SK-N-SH (cell line): ENCODE measurements at regions not wholly inside any gene's neighbourhood (a gene's known extent, or its start where the extent isn't known, plus 50 kb on each side); places are given as distances from the start of the nearest gene placed in this dataset.

Experiments used
- CTCF ChIA-PET: fragments of 300-600, 350-600 bp; formaldehyde crosslinking; extraction: SDS; loops from one replicate; lab custom pipeline; 2021; lab: Yijun Ruan, JAX
- POLR2A ChIA-PET: fragments of 350-600 bp; sonication (Branson Sonifier 250); formaldehyde crosslinking; extraction: SDS; loops from one replicate; lab custom pipeline; 2020; ENCODE audit warnings: antibody characterized with exemption, inconsistent platforms; lab: Yijun Ruan, JAX
- DNase-seq: peaks from one replicate; pipeline ENCODE4 v3.0.0; 2012
- H2AFZ ChIP-seq: fragments of 200-600 bp; sonication (generic); 2 replicates; pipeline ENCODE4 v1.8.1; 2016; ENCODE audit warnings: antibody characterized with exemption, mild to moderate bottlenecking, low read depth
- H3F3A ChIP-seq: fragments of 200-600 bp; sonication (generic); replicated peaks from 2 replicates; pipeline ENCODE3; 2016; ENCODE audit warnings: antibody characterized with exemption, mild to moderate bottlenecking; ENCODE audit not compliant: insufficient read depth
- H3K27ac ChIP-seq, 2 experiments: fragments of 200-500 bp in 1 of 2; fragments of 200-600 bp in 1 of 2; sonication (Bioruptor generic) in 1 of 2; sonication (generic), shearing (Covaris generic) in 1 of 2; 2 replicates each; pipeline versions ENCODE4 v1.5.1 to v1.6.1; 2014 to 2016; ENCODE audit warnings: low read depth in 2 of 2, inconsistent platforms in 1 of 2, low read length in 1 of 2, mild to moderate bottlenecking in 1 of 2, mixed read lengths in 1 of 2
- H3K27me3 ChIP-seq: fragments of 200-600 bp; sonication (generic), shearing (Covaris generic); 2 replicates; pipeline ENCODE4 v1.6.1; 2016; ENCODE audit warnings: mixed run types; ENCODE audit not compliant: insufficient read depth
- H3K36me3 ChIP-seq, 2 experiments: fragments of 200-500 bp in 1 of 2; fragments of 200-600 bp in 1 of 2; sonication (Bioruptor generic) in 1 of 2; sonication (generic) in 1 of 2; replicated peaks in 1 of 2; 2 replicates each; pipeline versions ENCODE3 to v1.5.1; 2014 to 2016; ENCODE audit warnings: low read length in 1 of 2, mild to moderate bottlenecking in 1 of 2; ENCODE audit not compliant: insufficient read depth in 2 of 2, control insufficient read depth in 1 of 2
- H3K4me1 ChIP-seq, 2 experiments: fragments of 200-500 bp in 1 of 2; fragments of 200-600 bp in 1 of 2; sonication (Bioruptor generic) in 1 of 2; sonication (generic), shearing (Covaris generic) in 1 of 2; 2 replicates each; pipeline versions ENCODE4 v1.5.1 to v1.6.1; 2014 to 2016; ENCODE audit warnings: low read depth in 1 of 2, low read length in 1 of 2, mixed run types in 1 of 2; ENCODE audit not compliant: insufficient read depth in 2 of 2, control insufficient read depth in 1 of 2
- H3K4me2 ChIP-seq: fragments of 200-600 bp; sonication (generic), shearing (Covaris generic); 2 replicates; pipeline ENCODE4 v1.6.1; 2017; ENCODE audit warnings: mixed run types
- H3K4me3 ChIP-seq, 2 experiments: fragments of 200-500 bp in 1 of 2; fragments of 200-600 bp in 1 of 2; sonication (Bioruptor generic) in 1 of 2; sonication (generic), shearing (Covaris generic) in 1 of 2; 2 replicates each; pipeline versions ENCODE4 v1.5.1 to v1.8.1; 2014 to 2016; ENCODE audit warnings: low read depth in 2 of 2, inconsistent platforms in 1 of 2, low read length in 1 of 2, mild to moderate bottlenecking in 1 of 2, mixed read lengths in 1 of 2, moderate library complexity in 1 of 2
- H3K79me2 ChIP-seq: fragments of 200-600 bp; sonication (generic); 2 replicates; pipeline ENCODE4 v1.8.1; 2017; ENCODE audit warnings: mild to moderate bottlenecking; ENCODE audit not compliant: insufficient read depth
- H3K9ac ChIP-seq: fragments of 200-600 bp; sonication (generic); 2 replicates; pipeline ENCODE4 v1.6.1; 2017; ENCODE audit warnings: mixed run types
- H3K9me2 ChIP-seq: fragments of 200-600 bp; sonication (generic); 2 replicates; pipeline ENCODE4 v1.6.1; 2017; ENCODE audit warnings: mixed run types
- H3K9me3 ChIP-seq: fragments of 200-600 bp; sonication (generic); 2 replicates; pipeline ENCODE4 v1.6.1; 2017; ENCODE audit warnings: mixed run types, mild to moderate bottlenecking, moderate library complexity
- H4K20me1 ChIP-seq: fragments of 200-600 bp; sonication (generic); 2 replicates; pipeline ENCODE4 v1.6.1; 2017; ENCODE audit warnings: mild to moderate bottlenecking, mixed run types; ENCODE audit not compliant: insufficient read depth
- CHD2 ChIP-seq: fragments of 150-350 bp; IDR thresholded peaks from 2 replicates; pipeline ENCODE4 v1.6.1; 2018; ENCODE audit warnings: low read length; ENCODE audit not compliant: partially characterized antibody
- EP300 ChIP-seq, 2 experiments: IDR thresholded peaks; 2 replicates each; pipeline versions ENCODE4 v1.4.0 to v1.6.1; 2012; ENCODE audit warnings: borderline replicate concordance in 1 of 2, low read depth in 1 of 2, low read length in 1 of 2
- EZH2phosphoT487 ChIP-seq: fragments of 200-600 bp; sonication (generic); IDR thresholded peaks from 2 replicates; pipeline ENCODE4 v1.6.1; 2017; ENCODE audit warnings: low read depth, mixed run types, mild to moderate bottlenecking, antibody characterized with exemption, moderate library complexity, borderline replicate concordance
- GATA2 ChIP-seq: sonication (generic); formaldehyde crosslinking; IDR thresholded peaks from 2 replicates; pipeline ENCODE4 v1.5.0; 2020; ENCODE audit warnings: mild to moderate bottlenecking, missing genetic modification reagents
- IRF3 ChIP-seq: fragments of 150-350 bp; IDR thresholded peaks from 2 replicates; pipeline ENCODE4 v1.6.1; 2016; ENCODE audit warnings: mild to moderate bottlenecking, low read depth, low read length
- MAX ChIP-seq: IDR thresholded peaks from 2 replicates; pipeline ENCODE4 v1.4.0; 2012; ENCODE audit warnings: low read depth
- MEF2A ChIP-seq: IDR thresholded peaks from 2 replicates; pipeline ENCODE4 v1.4.0; 2012; ENCODE audit warnings: low read depth, borderline replicate concordance
- NRF1 ChIP-seq: IDR thresholded peaks from 2 replicates; pipeline ENCODE4 v1.6.1; 2012; ENCODE audit warnings: low read depth, mild to moderate bottlenecking, low read length
- PBX3 ChIP-seq: IDR thresholded peaks from 2 replicates; pipeline ENCODE4; 2012
- RAD21 ChIP-seq: IDR thresholded peaks from 2 replicates; pipeline ENCODE4 v1.6.1; 2012; ENCODE audit warnings: mild to moderate bottlenecking, low read length
- TAF1 ChIP-seq: IDR thresholded peaks from 2 replicates; pipeline ENCODE4 v1.6.1; 2012; ENCODE audit warnings: low read depth, mild to moderate bottlenecking, low read length, moderate library complexity, borderline replicate concordance
- TCF12 ChIP-seq: IDR thresholded peaks from 2 replicates; pipeline ENCODE4 v1.4.0; 2012
- USF2 ChIP-seq: fragments of 150-350 bp; IDR thresholded peaks from 2 replicates; pipeline ENCODE4 v1.6.1; 2017; ENCODE audit warnings: antibody characterized with exemption, low read length, low read depth, borderline replicate concordance
- YY1 ChIP-seq: IDR thresholded peaks from 2 replicates; pipeline ENCODE4 v1.4.0; 2012; ENCODE audit warnings: low read depth, mild to moderate bottlenecking
- WGBS: methylation state at CpG from one replicate; pipeline ENCODE4 v1.1.6; 2017; ENCODE audit warnings: low lambda C conversion rate; 5-methylcytosine and 5-hydroxymethylcytosine counted together

GRCh38 chr19:28522545-28522922, 690.4 kb downstream of the UQCRFS1 start:
- Histone ChIP-seq H3K9me2 (no peaks in the 10 kb centered on the region), H3K4me2 (no peak overlapping the region), H3F3A (no peaks in the 10 kb centered on the region), H3K4me3 (no peak overlapping the region)
- DNase-seq: no peak
- 33% methylated on average over 8 of the region's 8 CpGs for WGBS
- TF ChIP-seq MAX (no peak), IRF3 (no peak), CHD2 (no peak), TCF12 (no peak), MEF2A (no peak), USF2 (no peak), GATA2 (CRISPR knock-in tag) (no peak), TAF1 (no peak), EZH2phosphoT487 (no peak), EP300 (IDR thresholded peaks at IDR 0.05; ENCODE audit: borderline replicate concordance in 1 of 2, low read depth in 1 of 2, low read length in 1 of 2) (no peak), RAD21 (no peak), YY1 (no peak)
- TF ChIP-seq, all 33 proteins: peak for 0
- no peak overlapping the region for H3K27ac ChIP-seq
- no peaks in the 10 kb centered on the region for H4K20me1 ChIP-seq
- no peak overlapping the region for H2AFZ ChIP-seq
- H3K4me1 ChIP-seq: no peaks in the 10 kb centered on the region
- POLR2A ChIA-PET: no interaction called here
- H3K9ac ChIP-seq: no peak overlapping the region
- CTCF ChIA-PET: no interaction called here
- no peaks in the 10 kb centered on the region for H3K9me3 ChIP-seq
- no peaks in the 10 kb centered on the region for H3K36me3 ChIP-seq
- H3K27me3 ChIP-seq: no peaks in the 10 kb centered on the region
- no peaks in the 10 kb centered on the region for H3K79me2 ChIP-seq

- ChIA-PET CTCF (no interaction called here), POLR2A (no interaction called here)
- Histone ChIP-seq H3K9ac (no peak overlapping the region), H3K4me3 (no peak overlapping the region), H3K4me1 (no peaks in the 10 kb centered on the region), H2AFZ (no peak overlapping the region), H3K27ac (no peak overlapping the region), H3F3A (no peaks in the 10 kb centered on the region), H3K9me2 (no peaks in the 10 kb centered on the region), H3K4me2 (no peak overlapping the region), H3K9me3 (no peaks in the 10 kb centered on the region), H3K36me3 (no peaks in the 10 kb centered on the region), H3K27me3 (no peaks in the 10 kb centered on the region), H3K79me2 (no peaks in the 10 kb centered on the region), H4K20me1 (no peaks in the 10 kb centered on the region)
- TF ChIP-seq PBX3: no peak
- no peak for TF ChIP-seq YY1
- no peak for TF ChIP-seq NRF1
- no peak for TF ChIP-seq TCF12
- WGBS: 7% methylated on average over 9 of the region's 9 CpGs
- DNase-seq: no peak
These were observed 691.1 kb downstream of the UQCRFS1 start for GRCh38 chr19:28521614-28522544.
